ENCODE measurements at regions not wholly inside any gene's neighbourhood (a gene's known extent, or its start where the extent isn't known, plus 50 kb on each side); places are given as distances from the start of the nearest gene placed in this dataset.

DNA sequence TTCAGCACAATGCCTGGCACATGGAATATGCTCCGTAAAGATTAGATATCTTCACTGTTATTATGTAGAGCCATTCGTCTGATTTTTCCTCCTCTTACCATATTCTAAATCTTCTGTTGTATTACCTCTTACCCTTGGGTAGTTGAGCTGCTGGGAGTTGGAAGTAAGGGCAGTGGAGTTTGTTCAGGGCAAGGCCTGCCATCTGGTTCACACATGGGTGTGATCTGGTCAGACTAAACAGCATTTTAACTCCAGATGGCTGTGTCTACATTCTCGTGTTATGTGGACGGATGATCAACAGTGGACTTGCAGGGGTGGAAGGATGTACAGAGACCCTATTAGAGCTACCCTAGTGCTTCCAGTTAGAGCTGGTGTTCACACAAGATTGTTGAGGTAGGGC lies 164.9 kb downstream of the ZIC5 start:
- H3K4me3 ChIP-seq (replicated peaks in 1 of 2; ENCODE audit: low read depth in 2 of 2, low read length in 2 of 2) = no peak overlapping the region
- TF ChIP-seq, protein P1, sequence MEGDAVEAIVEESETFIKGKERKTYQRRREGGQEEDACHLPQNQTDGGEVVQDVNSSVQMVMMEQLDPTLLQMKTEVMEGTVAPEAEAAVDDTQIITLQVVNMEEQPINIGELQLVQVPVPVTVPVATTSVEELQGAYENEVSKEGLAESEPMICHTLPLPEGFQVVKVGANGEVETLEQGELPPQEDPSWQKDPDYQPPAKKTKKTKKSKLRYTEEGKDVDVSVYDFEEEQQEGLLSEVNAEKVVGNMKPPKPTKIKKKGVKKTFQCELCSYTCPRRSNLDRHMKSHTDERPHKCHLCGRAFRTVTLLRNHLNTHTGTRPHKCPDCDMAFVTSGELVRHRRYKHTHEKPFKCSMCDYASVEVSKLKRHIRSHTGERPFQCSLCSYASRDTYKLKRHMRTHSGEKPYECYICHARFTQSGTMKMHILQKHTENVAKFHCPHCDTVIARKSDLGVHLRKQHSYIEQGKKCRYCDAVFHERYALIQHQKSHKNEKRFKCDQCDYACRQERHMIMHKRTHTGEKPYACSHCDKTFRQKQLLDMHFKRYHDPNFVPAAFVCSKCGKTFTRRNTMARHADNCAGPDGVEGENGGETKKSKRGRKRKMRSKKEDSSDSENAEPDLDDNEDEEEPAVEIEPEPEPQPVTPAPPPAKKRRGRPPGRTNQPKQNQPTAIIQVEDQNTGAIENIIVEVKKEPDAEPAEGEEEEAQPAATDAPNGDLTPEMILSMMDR (IDR thresholded peaks at IDR 0.05; ENCODE audit: low read depth, low read length) = no peak
- no peak for DNase-seq (ENCODE audit: low read depth in 2 of 2)

DNA sequence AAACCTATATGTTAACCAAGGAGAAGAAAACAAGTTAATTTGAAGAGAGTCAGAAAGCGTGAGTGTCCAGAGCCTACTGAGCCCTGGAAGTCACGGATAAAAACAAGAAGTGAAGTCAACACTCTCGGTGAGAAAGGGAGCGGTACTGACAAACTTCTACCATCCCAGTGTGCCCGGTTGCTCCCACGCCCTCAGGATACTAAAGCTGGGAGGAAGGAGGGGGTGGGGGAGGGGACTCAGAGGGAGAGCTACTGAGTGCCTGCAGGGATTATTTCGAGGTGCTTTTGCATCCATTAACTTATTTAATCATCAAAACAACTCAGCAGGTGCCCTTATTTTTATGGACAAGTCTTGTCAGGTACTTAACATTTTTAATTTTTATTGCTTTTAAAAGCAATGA lies 166.2 kb downstream of the ZIC5 start:
- TF ChIP-seq, protein P1 (IDR thresholded peaks at IDR 0.05; ENCODE audit: low read depth, low read length) = no peak
- H3K4me3 ChIP-seq (replicated peaks in 1 of 2; ENCODE audit: low read depth in 2 of 2, low read length in 2 of 2) = no peak overlapping the region
- no peak for DNase-seq (ENCODE audit: low read depth in 2 of 2)

DNA sequence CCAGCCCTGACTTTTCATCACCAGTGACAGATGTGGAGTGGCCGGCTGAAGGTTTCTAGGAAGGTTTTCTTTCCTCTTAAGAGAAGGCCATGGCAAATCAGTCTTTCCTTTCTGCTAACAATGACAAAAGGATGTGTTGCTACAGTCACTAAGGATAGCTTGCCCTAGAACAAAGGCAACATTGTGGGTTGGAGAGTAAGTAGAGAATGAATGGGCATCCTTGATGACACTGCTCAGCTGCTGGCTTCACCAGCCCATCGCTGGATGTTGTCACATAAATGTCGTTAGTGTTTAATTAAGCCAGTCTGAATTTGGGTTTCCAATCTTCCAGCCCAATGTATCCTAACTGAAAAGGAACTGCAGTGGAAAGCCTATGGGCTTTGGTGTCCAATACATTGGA lies 168.4 kb downstream of the ZIC5 start:
- TF ChIP-seq, protein P1 (IDR thresholded peaks at IDR 0.05; ENCODE audit: low read depth, low read length) = no peak
- no peak for DNase-seq (ENCODE audit: low read depth in 2 of 2)
- H3K4me3 ChIP-seq (replicated peaks in 1 of 2; ENCODE audit: low read depth in 2 of 2, low read length in 2 of 2) = no peak overlapping the region

DNA sequence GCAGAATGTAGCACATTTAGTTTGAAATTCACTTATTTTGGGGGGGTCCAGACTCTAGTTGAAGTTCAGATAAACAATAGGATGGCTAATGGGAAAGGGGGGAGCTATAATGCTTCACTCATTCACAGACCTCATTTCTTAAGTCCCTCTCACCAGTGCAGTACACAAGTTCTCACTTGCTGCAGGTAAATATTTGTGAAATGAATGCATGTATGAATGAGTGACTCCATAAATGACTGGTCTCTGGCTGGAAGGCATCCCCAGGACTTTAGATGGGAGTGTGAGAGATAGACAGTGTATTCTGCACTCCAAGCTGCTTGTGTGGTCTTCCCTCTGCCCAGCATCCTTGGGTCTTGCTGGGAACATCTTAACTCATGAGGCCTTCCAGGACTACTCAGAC lies 169.2 kb downstream of the ZIC5 start:
- H3K4me3 ChIP-seq (replicated peaks in 1 of 2; ENCODE audit: low read depth in 2 of 2, low read length in 2 of 2) = no peak overlapping the region
- DNase-seq (ENCODE audit: low read depth in 2 of 2) = no peak
- TF ChIP-seq, protein P1 (IDR thresholded peaks at IDR 0.05; ENCODE audit: low read depth, low read length) = no peak

DNA sequence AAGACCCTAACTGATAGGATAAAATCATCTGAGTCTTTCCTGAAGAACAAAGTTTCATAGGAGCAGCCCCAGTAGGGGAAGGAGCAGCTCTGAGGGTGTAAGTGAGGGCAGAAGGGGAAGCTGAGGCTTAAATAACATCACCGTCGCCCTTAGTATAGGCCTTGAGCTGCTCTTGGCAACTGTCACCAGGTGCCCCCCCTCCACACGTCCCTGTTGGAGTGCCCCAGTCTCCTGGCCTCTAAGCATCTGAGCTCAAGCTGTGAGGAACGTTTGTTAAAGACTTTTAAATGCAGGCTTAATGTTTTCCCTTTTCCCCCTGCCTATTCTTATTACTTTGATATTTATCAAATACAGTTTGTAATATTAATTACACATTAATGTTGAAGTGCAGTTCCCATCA lies 170.6 kb downstream of the ZIC5 start:
- TF ChIP-seq, protein P1 (IDR thresholded peaks at IDR 0.05; ENCODE audit: low read depth, low read length) = no peak
- no peak for DNase-seq (ENCODE audit: low read depth in 2 of 2)
- no peak overlapping the region for H3K4me3 ChIP-seq (replicated peaks in 1 of 2; ENCODE audit: low read depth in 2 of 2, low read length in 2 of 2)

DNA sequence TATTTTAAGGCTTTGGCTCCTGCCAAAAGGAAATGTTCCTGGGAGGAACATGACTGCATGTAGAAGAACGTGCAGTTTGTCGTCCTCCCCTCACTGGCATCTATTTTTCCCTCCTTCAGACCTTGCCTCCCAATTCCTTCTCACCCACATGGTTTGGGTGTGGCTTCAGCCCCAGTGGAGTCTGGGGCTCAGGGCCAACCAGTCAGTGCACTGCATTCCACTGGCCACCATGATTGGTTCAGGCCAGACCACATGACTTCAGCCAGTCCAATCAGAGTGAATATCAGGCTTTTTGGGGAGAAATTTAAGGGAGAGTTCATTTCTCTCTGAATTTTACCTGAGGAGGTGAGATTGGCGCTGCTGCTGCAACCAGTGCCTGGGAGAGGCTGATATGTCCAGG lies 171.6 kb downstream of the ZIC5 start:
- TF ChIP-seq, protein P1 (IDR thresholded peaks at IDR 0.05; ENCODE audit: low read depth, low read length) = no peak
- DNase-seq (ENCODE audit: low read depth in 2 of 2) = no peak
- no peak overlapping the region for H3K4me3 ChIP-seq (replicated peaks in 1 of 2; ENCODE audit: low read depth in 2 of 2, low read length in 2 of 2)

DNA sequence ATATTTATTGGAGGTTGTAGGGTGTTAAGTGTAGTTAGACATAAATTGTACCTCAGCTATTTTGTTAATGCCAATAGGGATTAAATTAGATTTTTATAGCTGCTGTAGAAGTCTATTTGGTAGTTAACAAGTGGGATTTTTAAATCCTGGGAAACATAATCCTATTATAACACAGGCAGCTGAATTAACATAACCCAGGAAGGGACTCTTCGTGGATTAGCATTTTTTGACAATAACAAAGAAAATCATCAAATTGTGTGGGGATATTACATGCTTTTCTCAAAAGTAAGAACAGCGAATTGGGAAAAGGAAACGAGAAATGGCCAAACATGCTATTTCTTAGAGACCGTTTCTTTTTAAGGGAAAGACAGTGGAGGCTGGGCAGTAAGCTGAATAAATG lies 172.8 kb downstream of the ZIC5 start:
- no peak for DNase-seq (ENCODE audit: low read depth in 2 of 2)
- no peak overlapping the region for H3K4me3 ChIP-seq (replicated peaks in 1 of 2; ENCODE audit: low read depth in 2 of 2, low read length in 2 of 2)
- TF ChIP-seq, protein P1 (IDR thresholded peaks at IDR 0.05; ENCODE audit: low read depth, low read length) = no peak

Measured in cardiac fibroblast (primary cell).